ENCODE measurements at regions not wholly inside any gene's neighbourhood (a gene's known extent, or its start where the extent isn't known, plus 50 kb on each side); places are given as distances from the start of the nearest gene placed in this dataset.

DNA sequence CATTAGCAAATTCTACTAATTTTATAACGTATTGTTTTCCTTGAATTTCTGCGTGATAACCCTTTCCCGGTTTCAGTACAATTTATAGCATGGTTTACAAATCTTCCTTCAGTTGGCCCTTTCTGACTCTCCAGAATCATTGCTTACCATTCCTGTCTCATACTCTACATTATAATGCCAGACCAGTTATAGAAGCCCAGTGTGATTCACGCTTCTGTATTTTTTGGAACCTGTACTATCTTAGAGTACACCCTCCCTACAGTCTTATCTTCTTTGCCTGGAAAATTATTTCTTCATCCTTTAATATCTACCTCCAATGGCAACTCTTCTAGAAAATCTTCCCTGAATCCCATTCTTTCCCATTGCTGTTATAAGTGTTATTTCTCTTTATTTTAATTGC, 391.6 kb upstream of the SYT4 start:
- TF ChIP-seq CTCF (IDR thresholded peaks at IDR 0.05) (no peak), EZH2 (IDR thresholded peaks at IDR 0.05; ENCODE audit: borderline replicate concordance, insufficient read depth, low read depth, low read length, poor library complexity, severe bottlenecking) (no peak)

Measured in B cell (primary cell).